HCT116 (cell line): ENCODE measurements at regions not wholly inside any gene's neighbourhood (a gene's known extent, or its start where the extent isn't known, plus 50 kb on each side); places are given as distances from the start of the nearest gene placed in this dataset.

Source experiments
- ATAC-seq: fragments of 200-7000 bp; cut with Tn5 transposase; 2 replicates; pipeline ENCODE4 v1.9.1; 2020; ENCODE audit warnings: mild to moderate bottlenecking, moderate library complexity
- BruUV-seq: library from RNA; stranded (reverse); fragments of 400-500 nt; replicated peaks from 2 replicates; lab custom pipeline; 2021; lab: Mats Ljungman, UMichigan
- CTCF ChIA-PET: fragments of 300-600 bp; sonication (Branson Sonifier 250); formaldehyde crosslinking; loops from one replicate; lab custom pipeline; 2021; ENCODE audit warnings: antibody characterized with exemption; lab: Charles Lee
- POLR2A ChIA-PET: fragments of 300-600, 350-600 bp; sonication (Branson Sonifier 250); formaldehyde crosslinking; loops from one replicate; lab custom pipeline; 2021; ENCODE audit warnings: antibody characterized with exemption; lab: Charles Lee
- RAD21 ChIA-PET, 2 experiments: fragments of 300-600 bp; sonication (Branson Sonifier 250); formaldehyde crosslinking; loops; one replicate each; lab custom pipeline; 2023; ENCODE audit warnings: low total read pairs in 2 of 2; ENCODE audit not compliant: uncharacterized antibody in 2 of 2, unreplicated experiment in 2 of 2, low non-redundant PET in 1 of 2; lab: Charles Lee
- DNase-seq: peaks from one replicate; pipeline ENCODE4 v3.0.0-alpha.2; 2010; ENCODE audit warnings: low read depth, low spot score
- H2AFZ ChIP-seq: fragments of 200-600 bp; shearing (Covaris generic), sonication (generic); 2 replicates; pipeline ENCODE4 v1.6.1; 2017; ENCODE audit warnings: low read depth, mixed run types, mixed read lengths, antibody characterized with exemption, low read length; ENCODE audit not compliant: poor library complexity, severe bottlenecking
- H3K27ac ChIP-seq: 2 replicates; pipeline ENCODE4 v1.5.1; 2012; ENCODE audit warnings: low read depth, low read length
- H3K27me3 ChIP-seq: fragments of 200-600 bp; sonication (generic); 2 replicates; pipeline ENCODE4 v1.6.1; 2016; ENCODE audit warnings: mixed run types, low read length, mixed read lengths; ENCODE audit not compliant: insufficient read depth
- H3K36me3 ChIP-seq, 2 experiments: fragments of 200-500 bp in 1 of 2; fragments of 200-600 bp in 1 of 2; sonication (Bioruptor generic) in 1 of 2; sonication (generic) in 1 of 2; 2 replicates each; pipeline versions ENCODE4 v1.5.1 to v1.6.1; 2014 to 2016; ENCODE audit warnings: low read length in 2 of 2, inconsistent platforms in 1 of 2, mixed read lengths in 1 of 2, mixed run types in 1 of 2; ENCODE audit not compliant: insufficient read depth in 2 of 2, control insufficient read depth in 1 of 2
- H3K4me1 ChIP-seq, 2 experiments: fragments of 200-600 bp in 1 of 2; sonication (generic) in 1 of 2; 2 replicates each; pipeline versions ENCODE4 v1.5.1 to v1.6.1; 2012 to 2017; ENCODE audit warnings: low read length in 2 of 2, inconsistent platforms in 1 of 2, mild to moderate bottlenecking in 1 of 2, mixed read lengths in 1 of 2, mixed run types in 1 of 2, moderate library complexity in 1 of 2; ENCODE audit not compliant: insufficient read depth in 2 of 2, control insufficient read depth in 1 of 2
- H3K4me2 ChIP-seq: fragments of 200-600 bp; sonication (generic); 2 replicates; pipeline ENCODE4 v1.6.1; 2017; ENCODE audit warnings: mixed run types, low read length, mixed read lengths
- H3K4me3 ChIP-seq, 2 experiments: fragments of 200-600 bp in 1 of 2; sonication (generic) in 1 of 2; replicated peaks in 1 of 2; 2 replicates each; pipeline ENCODE4 v1.5.1; 2011 to 2016; ENCODE audit warnings: low read length in 2 of 2, control low read depth in 1 of 2, low read depth in 1 of 2, mild to moderate bottlenecking in 1 of 2, mixed read lengths in 1 of 2, mixed run types in 1 of 2
- H3K79me2 ChIP-seq: fragments of 200-600 bp; sonication (generic); 2 replicates; pipeline ENCODE4 v1.6.1; 2017; ENCODE audit warnings: mild to moderate bottlenecking, mixed run types, low read length, moderate library complexity, mixed read lengths; ENCODE audit not compliant: insufficient read depth
- H3K9ac ChIP-seq: fragments of 200-600 bp; sonication (generic); 2 replicates; pipeline ENCODE4 v1.6.1; 2016; ENCODE audit warnings: low read length, mixed read lengths
- H3K9me2 ChIP-seq: fragments of 200-600 bp; sonication (generic), shearing (Covaris generic); 2 replicates; pipeline ENCODE4 v1.6.1; 2017; ENCODE audit warnings: mixed run types, mild to moderate bottlenecking, moderate library complexity; ENCODE audit not compliant: insufficient read depth
- H3K9me3 ChIP-seq, 2 experiments: fragments of 200-500 bp in 1 of 2; fragments of 200-600 bp in 1 of 2; sonication (Bioruptor generic) in 1 of 2; sonication (generic) in 1 of 2; 2 replicates each; pipeline ENCODE4 v1.6.1; 2014 to 2017; ENCODE audit warnings: low read length in 2 of 2, mixed read lengths in 2 of 2, inconsistent platforms in 1 of 2, low read depth in 1 of 2, mild to moderate bottlenecking in 1 of 2, mixed run types in 1 of 2, moderate library complexity in 1 of 2; ENCODE audit not compliant: control insufficient read depth in 1 of 2, insufficient read depth in 1 of 2
- H4K20me1 ChIP-seq: fragments of 200-600 bp; sonication (generic), shearing (Covaris generic); 2 replicates; pipeline ENCODE4 v1.6.1; 2017; ENCODE audit warnings: mixed run types, mild to moderate bottlenecking, moderate library complexity; ENCODE audit not compliant: insufficient read depth
- CEBPB ChIP-seq: IDR thresholded peaks from 2 replicates; pipeline ENCODE4 v1.6.1; 2012; ENCODE audit warnings: low read depth
- EZH2phosphoT487 ChIP-seq: fragments of 200-600 bp; IDR thresholded peaks from 2 replicates; pipeline ENCODE4 v1.6.1; 2018; ENCODE audit warnings: antibody characterized with exemption, borderline replicate concordance
- FOSL1 ChIP-seq: IDR thresholded peaks from 2 replicates; pipeline ENCODE4 v1.6.1; 2012; ENCODE audit warnings: low read depth
- JUND ChIP-seq: IDR thresholded peaks from 2 replicates; pipeline ENCODE4 v1.6.1; 2012
- POLR2A ChIP-seq: IDR thresholded peaks from 2 replicates; pipeline ENCODE4 v1.7.0; 2011; ENCODE audit warnings: borderline replicate concordance; ENCODE audit not compliant: insufficient read depth, insufficient read length; ENCODE audit errors: extremely low read depth
- RAD21 ChIP-seq: IDR thresholded peaks from 2 replicates; pipeline ENCODE4 v1.6.1; 2012; ENCODE audit warnings: low read depth, mild to moderate bottlenecking
- SIN3A ChIP-seq: IDR thresholded peaks from 2 replicates; pipeline ENCODE4 v1.6.1; 2012; ENCODE audit warnings: low read depth
- SRF ChIP-seq: IDR thresholded peaks from 2 replicates; pipeline ENCODE4 v1.6.1; 2012; ENCODE audit warnings: low read depth
- TCF7L2 ChIP-seq: IDR thresholded peaks from 2 replicates; pipeline ENCODE4 v1.7.0; 2011; ENCODE audit warnings: borderline replicate concordance, inconsistent platforms; ENCODE audit not compliant: insufficient read depth, insufficient read length; ENCODE audit errors: extremely low read depth
- YY1 ChIP-seq: IDR thresholded peaks from 2 replicates; pipeline ENCODE4 v1.6.1; 2011; ENCODE audit warnings: low read length, low read depth, moderate library complexity, mild to moderate bottlenecking; ENCODE audit not compliant: insufficient replicate concordance; ENCODE audit errors: extremely low read depth
- ZBTB33 ChIP-seq: IDR thresholded peaks from 2 replicates; pipeline ENCODE4 v1.6.1; 2011; ENCODE audit warnings: mild to moderate bottlenecking, low read length, moderate library complexity; ENCODE audit not compliant: insufficient replicate concordance; ENCODE audit errors: extremely low read depth
- intact Hi-C: fragments of 100-400 bp; cut with micrococcal nuclease; formaldehyde crosslinking; loops from 2 replicates; pipeline ENCODE4 v1.10.0; 2022

GRCh38 chr2:212646698-212647366, 108.2 kb upstream of the ERBB4 start:
- no peaks in the 10 kb centered on the region for H3K79me2 ChIP-seq
- H3K9me3 ChIP-seq = no peaks in the 10 kb centered on the region
- intact Hi-C loops = no loop called here
- H2AFZ ChIP-seq = no peak overlapping the region
- DNase-seq (no peak), ATAC-seq (peak; percentile 47; the same call in 1 of the 2 replicates)
- H3K4me1 ChIP-seq = peaks cover 0 to 9% of the 10 kb centered on the region in 2 experiments; a peak in 2 of 4 replicates
- ChIA-PET RAD21 (no interaction called here), CTCF (no interaction called here), POLR2A (no interaction called here)
- H3K9ac ChIP-seq = no peak overlapping the region
- H3K9me2 ChIP-seq = no peaks in the 10 kb centered on the region
- BruUV-seq = no TSS peak
- H3K4me3 ChIP-seq = no peak overlapping the region
- peak overlapping the region; percentile 40 for H3K4me2 ChIP-seq
- H3K36me3 ChIP-seq = no peaks in the 10 kb centered on the region
- TF ChIP-seq FOSL1 (peak; percentile 27; the same call in 1 of the 2 replicates), TCF7L2 (no peak), RAD21 (no peak)
- H3K27ac ChIP-seq = no peak overlapping the region
- no peaks in the 10 kb centered on the region for H4K20me1 ChIP-seq
- no peaks in the 10 kb centered on the region for H3K27me3 ChIP-seq

- Histone ChIP-seq H3K79me2 (no peaks in the 10 kb centered on the region), H3K9me3 (no peaks in the 10 kb centered on the region), H3K27ac (no peak overlapping the region), H3K27me3 (no peaks in the 10 kb centered on the region), H2AFZ (no peak overlapping the region), H3K4me2 (no peak overlapping the region)
- no TSS peak for BruUV-seq
- POLR2A ChIA-PET = no interaction called here
- no peak for ATAC-seq
- TF ChIP-seq CEBPB (no peak), YY1 (no peak), JUND (no peak), ZBTB33 (no peak), POLR2A (no peak), EZH2phosphoT487 (no peak), SRF (no peak), SIN3A (no peak)
- TF ChIP-seq, all 23 proteins: peak for 0
- no peaks in the 10 kb centered on the region for H3K36me3 ChIP-seq
- RAD21 ChIA-PET = no interaction called here
- no peak overlapping the region for H3K9ac ChIP-seq
- intact Hi-C loops = no loop called here
- DNase-seq = no peak
- H4K20me1 ChIP-seq = no peaks in the 10 kb centered on the region
- CTCF ChIA-PET = no interaction called here
- H3K4me3 ChIP-seq = no peak overlapping the region
- H3K9me2 ChIP-seq = no peaks in the 10 kb centered on the region
- peaks cover 0 to 9% of the 10 kb centered on the region in 2 experiments; a peak in 2 of 4 replicates for H3K4me1 ChIP-seq
Observed at GRCh38 chr2:212644195-212644837, 105.7 kb upstream of the ERBB4 start.
